ENCODE measurements at regions not wholly inside any gene's neighbourhood (a gene's known extent, or its start where the extent isn't known, plus 50 kb on each side); places are given as distances from the start of the nearest gene placed in this dataset.

GRCh38 chr17:70357190-70357589, 187.9 kb downstream of the KCNJ2 start:
- DNase-seq = no peak
- intact Hi-C loops (cut with DNase I) = no loop called here
- TF ChIP-seq POLR2A (IDR thresholded peaks at IDR 0.05) = no peak
- no peak for TF ChIP-seq EP300 (IDR thresholded peaks at IDR 0.05)

GRCh38 chr17:70365091-70365583, 195.8 kb downstream of the KCNJ2 start:
- Histone ChIP-seq H3K4me3 (no peak overlapping the region), H3K27ac (no peak overlapping the region), H3K4me1 (ENCODE audit: insufficient read depth) (no peaks in the 10 kb centered on the region), H3K9me3 (no peaks in the 10 kb centered on the region), H3K27me3 (no peaks in the 10 kb centered on the region), H3K36me3 (no peaks in the 10 kb centered on the region)
- TF ChIP-seq EP300 (IDR thresholded peaks at IDR 0.05) (no peak), POLR2A (IDR thresholded peaks at IDR 0.05) (no peak), CTCF (IDR thresholded peaks at IDR 0.05) (no peak)
- WGBS, 3 donors = 22 to 48% (median 23%) methylated on average over 2 of the region's 2 CpGs
- no peak for DNase-seq
- intact Hi-C loops (cut with DNase I) = no loop called here

More at GRCh38 chr17:70357190-70357589, 187.9 kb downstream of the KCNJ2 start:
- H3K27ac ChIP-seq = no peak overlapping the region
- no peaks in the 10 kb centered on the region for H3K36me3 ChIP-seq
- H3K4me3 ChIP-seq = no peak overlapping the region
- no peaks in the 10 kb centered on the region for H3K27me3 ChIP-seq
- H3K4me1 ChIP-seq (ENCODE audit: insufficient read depth) = no peaks in the 10 kb centered on the region
- H3K9me3 ChIP-seq = no peaks in the 10 kb centered on the region
- WGBS, 3 donors = 91 to 95% (median 92%) methylated on average over 5 of the region's 5 CpGs

- Histone ChIP-seq H3K27me3 (no peaks in the 10 kb centered on the region), H3K27ac (no peak overlapping the region), H3K4me1 (ENCODE audit: insufficient read depth) (no peaks in the 10 kb centered on the region), H3K36me3 (no peaks in the 10 kb centered on the region), H3K9me3 (no peaks in the 10 kb centered on the region), H3K4me3 (no peak overlapping the region)
- no peak for TF ChIP-seq CTCF (IDR thresholded peaks at IDR 0.05)
- TF ChIP-seq POLR2A (IDR thresholded peaks at IDR 0.05) = no peak
- TF ChIP-seq EP300 (IDR thresholded peaks at IDR 0.05) = no peak
- DNase-seq = no peak
- intact Hi-C loops (cut with DNase I) = no loop called here
Measured at GRCh38 chr17:70366386-70366785, 197.1 kb downstream of the KCNJ2 start.

GRCh38 chr17:70368011-70368410, 198.7 kb downstream of the KCNJ2 start:
- no peak for TF ChIP-seq POLR2A (IDR thresholded peaks at IDR 0.05)
- TF ChIP-seq EP300 (IDR thresholded peaks at IDR 0.05) = no peak
- TF ChIP-seq CTCF (IDR thresholded peaks at IDR 0.05) = no peak
- Histone ChIP-seq H3K27me3 (no peaks in the 10 kb centered on the region), H3K9me3 (no peaks in the 10 kb centered on the region), H3K4me1 (ENCODE audit: insufficient read depth) (no peaks in the 10 kb centered on the region), H3K27ac (no peak overlapping the region), H3K4me3 (no peak overlapping the region), H3K36me3 (no peaks in the 10 kb centered on the region)
- DNase-seq = no peak
- intact Hi-C loops (cut with DNase I) = no loop called here

- WGBS, 3 donors = 73 to 82% (median 79%) methylated on average over 2 of the region's 2 CpGs
- no peaks in the 10 kb centered on the region for H3K4me1 ChIP-seq (ENCODE audit: insufficient read depth)
Measured at GRCh38 chr17:70369391-70369790, 200.1 kb downstream of the KCNJ2 start.

More at GRCh38 chr17:70369391-70369790, 200.1 kb downstream of the KCNJ2 start:
- H3K9me3 ChIP-seq = no peaks in the 10 kb centered on the region
- H3K4me3 ChIP-seq = no peak overlapping the region
- no peak for TF ChIP-seq POLR2A (IDR thresholded peaks at IDR 0.05)
- TF ChIP-seq EP300 (IDR thresholded peaks at IDR 0.05) = no peak
- TF ChIP-seq CTCF (IDR thresholded peaks at IDR 0.05) = no peak
- no peaks in the 10 kb centered on the region for H3K36me3 ChIP-seq
- no peak overlapping the region for H3K27ac ChIP-seq
- no peaks in the 10 kb centered on the region for H3K27me3 ChIP-seq
- no peak for DNase-seq
- intact Hi-C loops (cut with DNase I) = no loop called here

Measured in ovary (tissue), 7 donors.